ENCODE measurements at regions not wholly inside any gene's neighbourhood (a gene's known extent, or its start where the extent isn't known, plus 50 kb on each side); places are given as distances from the start of the nearest gene placed in this dataset.
A peak's percentile ranks its signal among the peaks of the same experiment; 100 is the strongest.
"Not testable (repeated sequence)": the region's sequence is repeated elsewhere in the genome, so short reads cannot be mapped to it uniquely, and the experiment has no call there.

DNA sequence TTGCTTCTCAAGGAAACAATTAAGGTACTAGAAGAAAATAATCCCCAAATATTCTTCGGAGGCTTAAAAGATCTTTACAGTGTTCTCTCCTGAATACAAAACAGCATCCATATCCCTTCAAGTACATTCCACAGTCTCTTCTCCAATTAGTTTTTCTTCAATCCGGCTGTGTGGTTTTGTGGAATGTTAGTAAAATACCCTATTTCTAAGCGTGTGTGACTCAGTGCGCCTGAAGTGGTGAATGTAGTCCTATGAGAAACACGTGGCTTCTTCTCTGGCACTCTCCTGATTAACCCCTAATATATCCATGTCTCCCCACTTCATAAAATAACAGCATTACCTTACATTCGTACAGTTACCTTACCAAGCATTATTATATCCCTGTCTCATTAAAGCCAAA lies 570.2 kb downstream of the ARL4A start:
- no peaks in the 10 kb centered on the region for H3K9me3 ChIP-seq (ENCODE audit: severe bottlenecking)
- no peaks in the 10 kb centered on the region for H3K36me3 ChIP-seq
- no peak overlapping the region for H3K4me3 ChIP-seq (ENCODE audit: low read depth, low read length)
- DNase-seq, result no peak
- no peak for TF ChIP-seq CTCF (IDR thresholded peaks at IDR 0.05; ENCODE audit: low read depth, low read length)
- H3K27ac ChIP-seq, result no peak overlapping the region
- no peaks in the 10 kb centered on the region for H3K27me3 ChIP-seq (ENCODE audit: insufficient read depth, low read depth, severe bottlenecking)

- no peaks in the 10 kb centered on the region for H3K9me3 ChIP-seq (ENCODE audit: severe bottlenecking)
- H3K4me3 ChIP-seq (ENCODE audit: low read depth, low read length), result no peak overlapping the region
- H3K27ac ChIP-seq, result no peak overlapping the region
- no peak for TF ChIP-seq CTCF (IDR thresholded peaks at IDR 0.05; ENCODE audit: low read depth, low read length)
- H3K36me3 ChIP-seq, result no peaks in the 10 kb centered on the region
- no peaks in the 10 kb centered on the region for H3K27me3 ChIP-seq (ENCODE audit: insufficient read depth, low read depth, severe bottlenecking)
- DNase-seq, result no peak
Observed at GRCh38 chr7:13258386-13258785, 571.0 kb downstream of the ARL4A start.

DNA sequence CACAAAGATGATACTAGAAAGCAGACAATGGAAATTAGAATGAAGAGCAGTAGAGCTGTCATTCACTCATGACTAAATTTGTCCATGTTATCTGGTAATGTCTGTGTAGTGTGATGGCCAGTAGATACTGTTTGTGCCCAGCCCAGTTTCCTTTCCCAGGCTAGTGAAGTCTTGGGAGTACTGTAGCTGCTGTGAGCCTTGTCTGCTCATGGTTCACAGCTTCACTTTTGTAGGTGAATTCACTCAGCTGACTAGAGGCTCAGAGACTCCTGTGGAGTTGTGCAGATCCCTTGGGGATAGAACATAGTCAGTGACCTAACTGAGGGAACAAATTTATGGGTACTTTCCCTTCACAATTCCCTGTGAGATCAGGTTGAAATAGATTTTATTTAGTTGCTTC lies 572.5 kb downstream of the ARL4A start:
- Histone ChIP-seq H3K27ac (no peak overlapping the region), H3K27me3 (ENCODE audit: insufficient read depth, low read depth, severe bottlenecking) (no peaks in the 10 kb centered on the region), H3K4me3 (ENCODE audit: low read depth, low read length) (no peak overlapping the region), H3K9me3 (ENCODE audit: severe bottlenecking) (no peaks in the 10 kb centered on the region), H3K36me3 (no peaks in the 10 kb centered on the region)
- DNase-seq, result no peak
- no peak for TF ChIP-seq CTCF (IDR thresholded peaks at IDR 0.05; ENCODE audit: low read depth, low read length)

- H3K36me3 ChIP-seq, result no peaks in the 10 kb centered on the region
- H3K4me3 ChIP-seq (ENCODE audit: low read depth, low read length), result no peak overlapping the region
- H3K27me3 ChIP-seq (ENCODE audit: insufficient read depth, low read depth, severe bottlenecking), result no peaks in the 10 kb centered on the region
- H3K9me3 ChIP-seq (ENCODE audit: severe bottlenecking), result no peaks in the 10 kb centered on the region
- DNase-seq, result no peak
- no peak overlapping the region for H3K27ac ChIP-seq
- 0 out of 2 replicates have a peak, but pooled peaks have one; percentile 9 for TF ChIP-seq CTCF (IDR thresholded peaks at IDR 0.05; ENCODE audit: low read depth, low read length)
Observed at GRCh38 chr7:13262929-13263530, 575.6 kb downstream of the ARL4A start.

GRCh38 chr7:13265271-13265670 lies 577.8 kb downstream of the ARL4A start:
- no peak overlapping the region for H3K4me3 ChIP-seq (ENCODE audit: low read depth, low read length)
- H3K27ac ChIP-seq, result no peak overlapping the region
- DNase-seq, result no peak
- no peaks in the 10 kb centered on the region for H3K9me3 ChIP-seq (ENCODE audit: severe bottlenecking)
- H3K36me3 ChIP-seq, result no peaks in the 10 kb centered on the region
- H3K27me3 ChIP-seq (ENCODE audit: insufficient read depth, low read depth, severe bottlenecking), result no peaks in the 10 kb centered on the region
- TF ChIP-seq CTCF (IDR thresholded peaks at IDR 0.05; ENCODE audit: low read depth, low read length), result no peak

- not testable (repeated sequence) for H3K9me3 ChIP-seq (ENCODE audit: severe bottlenecking); H3K27me3 ChIP-seq (ENCODE audit: insufficient read depth, low read depth, severe bottlenecking)
Observed at GRCh38 chr7:13274205-13274604, 586.8 kb downstream of the ARL4A start.

More at GRCh38 chr7:13274205-13274604, 586.8 kb downstream of the ARL4A start:
- DNase-seq; H3K27ac ChIP-seq; H3K36me3 ChIP-seq; H3K4me3 ChIP-seq (ENCODE audit: low read depth, low read length): not testable (repeated sequence)

Measured in WERI-Rb-1 (cell line).